IMR-90 (cell line): ENCODE measurements at regions not wholly inside any gene's neighbourhood (a gene's known extent, or its start where the extent isn't known, plus 50 kb on each side); places are given as distances from the start of the nearest gene placed in this dataset.

Experiments
- ATAC-seq: fragments of 200-7000 bp; cut with Tn5 transposase; 2 replicates; pipeline ENCODE4 v1.9.1; 2020; ENCODE audit warnings: low read depth, mild to moderate bottlenecking, moderate library complexity
- BruUV-seq: library from RNA; stranded (reverse); fragments of 400-500 nt; replicated peaks from 2 replicates; lab custom pipeline; 2021; lab: Mats Ljungman, UMichigan
- CTCF ChIA-PET: fragments of 300-600 bp; formaldehyde crosslinking; extraction: SDS; loops from one replicate; lab custom pipeline; 2021; ENCODE audit warnings: antibody characterized with exemption; lab: Yijun Ruan, JAX
- POLR2A ChIA-PET: fragments of 300-600 bp; sonication (Branson Sonifier 250); formaldehyde crosslinking; loops from one replicate; lab custom pipeline; 2022; ENCODE audit warnings: antibody characterized with exemption; ENCODE audit not compliant: unreplicated experiment; lab: Charles Lee
- DNase-seq: peaks from one replicate; pipeline ENCODE4 v3.0.0; 2013
- H2AFZ ChIP-seq: replicated peaks from 2 replicates; pipeline ENCODE3; 2013; ENCODE audit warnings: low read length, mild to moderate bottlenecking; ENCODE audit not compliant: poor library complexity
- H2AK5ac ChIP-seq: 2 replicates; pipeline ENCODE4 v1.6.1; 2013; ENCODE audit warnings: low read depth, low read length, inconsistent platforms
- H2AK9ac ChIP-seq: replicated peaks from 2 replicates; pipeline ENCODE3; 2013; ENCODE audit warnings: mild to moderate bottlenecking, low read depth, low read length, moderate library complexity; ENCODE audit not compliant: poor library complexity
- H2BK120ac ChIP-seq: 2 replicates; pipeline ENCODE4 v1.6.1; 2013; ENCODE audit warnings: low read depth, low read length, inconsistent platforms
- H2BK15ac ChIP-seq: 3 replicates; pipeline ENCODE4 v1.6.1; 2013; ENCODE audit warnings: low read depth, low read length, inconsistent platforms
- H2BK20ac ChIP-seq: 2 replicates; pipeline ENCODE4 v1.6.1; 2013; ENCODE audit warnings: low read depth, mild to moderate bottlenecking, inconsistent platforms, low read length, moderate library complexity
- H2BK5ac ChIP-seq: 2 replicates; pipeline ENCODE4 v1.6.1; 2013; ENCODE audit warnings: mild to moderate bottlenecking, low read depth, low read length, inconsistent platforms; ENCODE audit not compliant: poor library complexity, severe bottlenecking
- H3K14ac ChIP-seq: replicated peaks from 2 replicates; pipeline ENCODE4 v1.6.1; 2013; ENCODE audit warnings: low read depth, low read length, inconsistent platforms
- H3K18ac ChIP-seq: 2 replicates; pipeline ENCODE4 v1.6.1; 2013; ENCODE audit warnings: low read depth, low read length, control low read depth
- H3K23ac ChIP-seq: 2 replicates; pipeline ENCODE4 v1.6.1; 2013; ENCODE audit warnings: low read depth, low read length, inconsistent platforms
- H3K27ac ChIP-seq: 2 replicates; pipeline ENCODE4 v1.5.1; 2013; ENCODE audit warnings: mild to moderate bottlenecking, control low read depth, low read length; ENCODE audit not compliant: insufficient read depth
- H3K27me3 ChIP-seq: 2 replicates; pipeline ENCODE4 v1.6.1; 2013; ENCODE audit warnings: low read length; ENCODE audit not compliant: control insufficient read depth, insufficient read depth
- H3K36me3 ChIP-seq: 2 replicates; pipeline ENCODE4 v1.6.1; 2013; ENCODE audit warnings: low read length, mixed read lengths; ENCODE audit not compliant: control insufficient read depth, insufficient read depth
- H3K4ac ChIP-seq: 2 replicates; pipeline ENCODE4 v1.6.1; 2013; ENCODE audit warnings: low read depth, low read length, inconsistent platforms
- H3K4me1 ChIP-seq: 2 replicates; pipeline ENCODE4 v1.6.1; 2013; ENCODE audit warnings: low read length, mixed read lengths; ENCODE audit not compliant: control insufficient read depth, insufficient read depth
- H3K4me2 ChIP-seq: 2 replicates; pipeline ENCODE4 v1.6.1; 2013; ENCODE audit warnings: low read depth, mild to moderate bottlenecking, control low read depth, low read length, moderate library complexity
- H3K4me3 ChIP-seq: 2 replicates; pipeline ENCODE4 v1.5.1; 2013; ENCODE audit warnings: low read depth, mild to moderate bottlenecking, control low read depth, low read length, moderate library complexity; ENCODE audit not compliant: insufficient read depth
- H3K56ac ChIP-seq: 2 replicates; pipeline ENCODE4 v1.6.1; 2013; ENCODE audit warnings: low read length, inconsistent platforms; ENCODE audit not compliant: insufficient read depth; ENCODE audit errors: extremely low read depth
- H3K79me1 ChIP-seq, 2 experiments: 2 replicates each; pipeline ENCODE4 v1.6.1; 2013; ENCODE audit warnings: low read length in 2 of 2, inconsistent platforms in 1 of 2, low read depth in 1 of 2
- H3K9ac ChIP-seq: 2 replicates; pipeline ENCODE4 v1.6.1; 2013; ENCODE audit warnings: low read depth, low read length, control low read depth
- H3K9me1 ChIP-seq: 2 replicates; pipeline ENCODE4 v1.6.1; 2013; ENCODE audit warnings: low read length, inconsistent platforms; ENCODE audit not compliant: insufficient read depth
- H3K9me3 ChIP-seq: 2 replicates; pipeline ENCODE4 v1.6.1; 2013; ENCODE audit warnings: low read length; ENCODE audit not compliant: control insufficient read depth, insufficient read depth
- H4K20me1 ChIP-seq: 2 replicates; pipeline ENCODE4 v1.6.1; 2013; ENCODE audit warnings: low read length, inconsistent platforms; ENCODE audit not compliant: insufficient read depth
- H4K5ac ChIP-seq: 2 replicates; pipeline ENCODE4 v1.6.1; 2013; ENCODE audit warnings: mild to moderate bottlenecking, low read depth, low read length, control low read depth
- H4K8ac ChIP-seq, 2 experiments: 2 replicates each; pipeline ENCODE4 v1.6.1; 2013; ENCODE audit warnings: low read depth in 2 of 2, low read length in 2 of 2, control low read depth in 1 of 2, inconsistent platforms in 1 of 2
- H4K91ac ChIP-seq: 2 replicates; pipeline ENCODE4 v1.6.1; 2013; ENCODE audit warnings: low read depth, low read length, inconsistent platforms; ENCODE audit not compliant: insufficient read depth
- CEBPB ChIP-seq: IDR thresholded peaks from 2 replicates; pipeline ENCODE4 v1.6.1; 2012; ENCODE audit warnings: low read depth, low read length, improper control_type of control experiment
- CHD1 ChIP-seq: IDR thresholded peaks from 2 replicates; pipeline ENCODE4 v1.6.1; 2012; ENCODE audit warnings: low read depth, low read length, improper control_type of control experiment
- ELK1 ChIP-seq: fragments of 150-350 bp; IDR thresholded peaks from 2 replicates; pipeline ENCODE4 v1.6.1; 2016; ENCODE audit warnings: low read depth, mild to moderate bottlenecking, low read length, moderate library complexity, borderline replicate concordance
- FOS ChIP-seq: fragments of 150-350 bp; IDR thresholded peaks from 2 replicates; pipeline ENCODE4 v1.6.1; 2016; ENCODE audit warnings: low read depth, low read length
- MAZ ChIP-seq: IDR thresholded peaks from 2 replicates; pipeline ENCODE4 v1.6.1; 2012; ENCODE audit warnings: low read depth, mild to moderate bottlenecking, low read length, improper control_type of control experiment, moderate library complexity, borderline replicate concordance
- NFE2L2 ChIP-seq: fragments of 150-350 bp; IDR thresholded peaks from 2 replicates; pipeline ENCODE4 v1.6.1; 2016; ENCODE audit warnings: low read depth, mild to moderate bottlenecking, low read length
- POLR2A ChIP-seq: IDR thresholded peaks from 2 replicates; pipeline ENCODE4 v1.6.1; 2012; ENCODE audit warnings: mild to moderate bottlenecking, low read depth, low read length
- RAD21 ChIP-seq: IDR thresholded peaks from 2 replicates; pipeline ENCODE4 v1.6.1; 2012; ENCODE audit warnings: low read length, improper control_type of control experiment
- RCOR1 ChIP-seq: IDR thresholded peaks from 2 replicates; pipeline ENCODE4 v1.6.1; 2012; ENCODE audit warnings: mild to moderate bottlenecking, low read length, improper control_type of control experiment; ENCODE audit not compliant: insufficient replicate concordance
- SMC3 ChIP-seq: fragments of 150-350 bp; IDR thresholded peaks from 2 replicates; pipeline ENCODE4 v1.6.1; 2016; ENCODE audit warnings: low read depth, mild to moderate bottlenecking, antibody characterized with exemption, low read length, moderate library complexity
- USF2 ChIP-seq: fragments of 150-350 bp; IDR thresholded peaks from 2 replicates; pipeline ENCODE4 v1.6.1; 2017; ENCODE audit warnings: mild to moderate bottlenecking, antibody characterized with exemption, low read length, low read depth
- WGBS, 2 experiments: methylation state at CpG; one replicate each; pipeline versions ENCODE4 v1.1.5 to v1.1.7; 2013; ENCODE audit warnings: missing lambda C conversion rate in 2 of 2; ENCODE audit not compliant: insufficient read length in 1 of 2; ENCODE audit errors: extremely low coverage in 2 of 2; 5-methylcytosine and 5-hydroxymethylcytosine counted together
- dilution Hi-C: fragments of 300-500 bp; cut with HindIII; formaldehyde crosslinking; loops from one replicate; pipeline ENCODE4 v1.14.3; 2018; ENCODE audit warnings: low sequenced_read_pairs; ENCODE audit not compliant: unreplicated experiment
- in situ Hi-C: fragments of 300-500 bp; cut with MboI; formaldehyde crosslinking; loops from 3 replicates; pipeline ENCODE4 v1.14.3; 2019; ENCODE audit warnings: low sequenced_read_pairs, inconsistent platforms, mixed read lengths
- intact Hi-C: fragments of 100-400 bp; cut with micrococcal nuclease; formaldehyde crosslinking; loops from 2 replicates; pipeline ENCODE4 v1.10.0; 2022

GRCh38 chr13:60944863-60945262 is 470.8 kb downstream of the PCDH20 start:
- no peak overlapping the region for H4K8ac ChIP-seq
- no peak overlapping the region for H3K4ac ChIP-seq
- H2BK120ac ChIP-seq = no peak overlapping the region
- H4K91ac ChIP-seq = no peak overlapping the region
- no peak overlapping the region for H2AK5ac ChIP-seq
- H3K18ac ChIP-seq = no peak overlapping the region
- no peaks in the 10 kb centered on the region for H3K27me3 ChIP-seq
- BruUV-seq = no TSS peak
- no peak overlapping the region for H3K56ac ChIP-seq
- no peak overlapping the region for H3K14ac ChIP-seq
- DNase-seq (no peak), ATAC-seq (no peak)
- whole genome bisulfite sequencing, 2 experiments = no CpG with 5 or more reads among the region's 1 CpG
- no peak overlapping the region for H3K9ac ChIP-seq
- CTCF ChIA-PET = no interaction called here
- intact Hi-C loops = no loop called here
- TF ChIP-seq CEBPB = no peak
- TF ChIP-seq CHD1 = no peak
- TF ChIP-seq ELK1 = no peak
- no peak for TF ChIP-seq MAZ
- no peak for TF ChIP-seq SMC3
- TF ChIP-seq POLR2A = no peak
- TF ChIP-seq RAD21 = no peak
- TF ChIP-seq RCOR1 = no peak
- no peak for TF ChIP-seq FOS
- TF ChIP-seq USF2 = no peak
- TF ChIP-seq NFE2L2 = no peak
- no peak overlapping the region for H2BK20ac ChIP-seq
- POLR2A ChIA-PET = no interaction called here
- no peak overlapping the region for H3K4me2 ChIP-seq
- H3K79me1 ChIP-seq = no peaks in the 10 kb centered on the region
- no peak overlapping the region for H3K23ac ChIP-seq
- no peak overlapping the region for H2AFZ ChIP-seq
- no peak overlapping the region for H2BK15ac ChIP-seq
- no peaks in the 10 kb centered on the region for H3K36me3 ChIP-seq
- no peaks in the 10 kb centered on the region for H4K20me1 ChIP-seq
- no peak overlapping the region for H4K5ac ChIP-seq
- H2AK9ac ChIP-seq = no peak overlapping the region
- no peak overlapping the region for H3K27ac ChIP-seq
- H3K9me3 ChIP-seq = peaks cover 15% of the 10 kb centered on the region
- H2BK5ac ChIP-seq = no peak overlapping the region
- H3K4me3 ChIP-seq = no peak overlapping the region
- H3K4me1 ChIP-seq = no peaks in the 10 kb centered on the region
- dilution Hi-C loops = no loop called here
- in situ Hi-C loops = no loop called here
- H3K9me1 ChIP-seq = no peaks in the 10 kb centered on the region
